Superior temporal gyrus (tissue), 1 donor: ENCODE measurements at regions not wholly inside any gene's neighbourhood (a gene's known extent, or its start where the extent isn't known, plus 50 kb on each side); places are given as distances from the start of the nearest gene placed in this dataset.
"Not testable (repeated sequence)": the region's sequence is repeated elsewhere in the genome, so short reads cannot be mapped to it uniquely, and the experiment has no call there.

Experiments used
- DNase-seq: peaks from one replicate; pipeline ENCODE4 v3.0.0-alpha.2; 2016; ENCODE audit errors: extremely low spot score

- DNase-seq = not testable (repeated sequence)
Observed at GRCh38 chr7:69116196-69116595, 482.1 kb upstream of the AUTS2 start.

GRCh38 chr7:69122953-69123352, 475.3 kb upstream of the AUTS2 start:
- DNase-seq = no peak

- DNase-seq = no peak
Observed at GRCh38 chr7:69126896-69127479, 471.3 kb upstream of the AUTS2 start.

GRCh38 chr7:69129524-69129923, 468.8 kb upstream of the AUTS2 start:
- DNase-seq = no peak

- no peak for DNase-seq
Observed at GRCh38 chr7:69129951-69130350, 468.3 kb upstream of the AUTS2 start.

GRCh38 chr7:69130396-69130795, 467.9 kb upstream of the AUTS2 start:
- no peak for DNase-seq

GRCh38 chr7:69134316-69134715, 464.0 kb upstream of the AUTS2 start:
- DNase-seq = no peak

- DNase-seq = no peak
Observed at GRCh38 chr7:69147631-69148030, 450.6 kb upstream of the AUTS2 start.

- no peak for DNase-seq
Observed at GRCh38 chr7:69149804-69150782, 448.2 kb upstream of the AUTS2 start.

- DNase-seq = no peak
Observed at GRCh38 chr7:69162326-69162725, 435.9 kb upstream of the AUTS2 start.

GRCh38 chr7:69162931-69163670, 435.2 kb upstream of the AUTS2 start:
- no peak for DNase-seq

- no peak for DNase-seq
Observed at GRCh38 chr7:69166979-69167516, 431.2 kb upstream of the AUTS2 start.

- no peak for DNase-seq
Observed at GRCh38 chr7:69169386-69169785, 428.9 kb upstream of the AUTS2 start.

- DNase-seq = no peak
Observed at GRCh38 chr7:69172357-69173077, 425.8 kb upstream of the AUTS2 start.

- no peak for DNase-seq
Observed at GRCh38 chr7:69173341-69173740, 424.9 kb upstream of the AUTS2 start.

- no peak for DNase-seq
Observed at GRCh38 chr7:69173846-69174245, 424.4 kb upstream of the AUTS2 start.

GRCh38 chr7:69176841-69177240, 421.4 kb upstream of the AUTS2 start:
- no peak for DNase-seq

- DNase-seq = no peak
Observed at GRCh38 chr7:69177461-69177861, 420.8 kb upstream of the AUTS2 start.

GRCh38 chr7:69177941-69178494, 420.3 kb upstream of the AUTS2 start:
- no peak for DNase-seq

- DNase-seq = no peak
Observed at GRCh38 chr7:69180662-69181061, 417.6 kb upstream of the AUTS2 start.
